HepG2 (cell line): ENCODE measurements at regions not wholly inside any gene's neighbourhood (a gene's known extent, or its start where the extent isn't known, plus 50 kb on each side); places are given as distances from the start of the nearest gene placed in this dataset.

Experiments
- GABPA ChIP-seq, 2 experiments: IDR thresholded peaks; 2 replicates each; pipeline ENCODE4 v1.6.1; 2011 to 2016; ENCODE audit warnings: low read depth in 2 of 2, low read length in 1 of 2, missing biosample characterization in 1 of 2, missing genetic modification characterization in 1 of 2
- KLF16 ChIP-seq, 2 experiments: sonication (generic) in 1 of 2; formaldehyde crosslinking in 1 of 2; IDR thresholded peaks; 2 replicates each; pipeline versions ENCODE4 v1.6.1 to v1.8.0; 2016 to 2023; ENCODE audit warnings: missing genetic modification reagents in 2 of 2, missing compliant biosample characterization in 1 of 2
- RARG ChIP-seq: sonication (generic); formaldehyde crosslinking; IDR thresholded peaks from 2 replicates; pipeline ENCODE4 v1.4.0; 2020; ENCODE audit warnings: low read depth, mild to moderate bottlenecking, missing genetic modification reagents
- ZFP1 ChIP-seq: IDR thresholded peaks from 2 replicates; pipeline ENCODE4 v1.6.1; 2016
- ZFP36 ChIP-seq: fragments of 150-350 bp; IDR thresholded peaks from 2 replicates; pipeline ENCODE4 v1.6.1; 2018; ENCODE audit warnings: borderline replicate concordance, low read length, low read depth; ENCODE audit not compliant: partially characterized antibody
- TF ChIP-seq, protein P1 (sequence below): sonication (generic); formaldehyde crosslinking; IDR thresholded peaks from 2 replicates; pipeline ENCODE4 v1.4.0; 2020; ENCODE audit warnings: missing genetic modification reagents
- TF ChIP-seq, protein P2 (sequence below): IDR thresholded peaks from 2 replicates; pipeline ENCODE4 v1.6.1; 2012; ENCODE audit warnings: inconsistent platforms

DNA sequence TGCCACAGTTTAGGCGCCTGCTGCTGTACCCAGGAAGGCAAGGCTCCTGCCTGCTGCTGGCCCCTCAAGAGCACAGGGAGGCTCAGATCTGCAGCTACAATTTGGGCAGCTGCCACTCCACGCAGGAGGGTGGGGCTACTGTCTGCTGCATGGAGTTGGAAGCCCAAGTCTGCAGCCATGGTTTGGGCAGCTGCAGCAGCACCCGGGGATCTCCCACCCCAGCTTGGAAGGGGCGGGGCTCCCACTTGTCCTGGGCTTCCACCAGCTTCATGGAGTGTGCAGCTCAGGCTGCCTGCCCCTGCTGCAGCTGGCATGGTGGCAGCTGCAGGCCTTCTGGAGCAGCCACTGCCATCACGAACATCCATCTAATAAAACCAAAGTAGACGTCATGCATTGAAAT lies 512.9 kb downstream of the PYDC2 start:
- TF ChIP-seq KLF16 (CRISPR knock-in tag; IDR thresholded peaks at IDR 0.05) (no peak), RARG (CRISPR knock-in tag) (no peak), ZFP36 (no peak), GABPA (IDR thresholded peaks at IDR 0.05; ENCODE audit: low read depth, low read length) (no peak), GABPA (CRISPR knock-in tag; IDR thresholded peaks at IDR 0.05; ENCODE audit: low read depth) (no peak), ZFP1 (CRISPR knock-in tag) (no peak)
- TF ChIP-seq, protein P1, sequence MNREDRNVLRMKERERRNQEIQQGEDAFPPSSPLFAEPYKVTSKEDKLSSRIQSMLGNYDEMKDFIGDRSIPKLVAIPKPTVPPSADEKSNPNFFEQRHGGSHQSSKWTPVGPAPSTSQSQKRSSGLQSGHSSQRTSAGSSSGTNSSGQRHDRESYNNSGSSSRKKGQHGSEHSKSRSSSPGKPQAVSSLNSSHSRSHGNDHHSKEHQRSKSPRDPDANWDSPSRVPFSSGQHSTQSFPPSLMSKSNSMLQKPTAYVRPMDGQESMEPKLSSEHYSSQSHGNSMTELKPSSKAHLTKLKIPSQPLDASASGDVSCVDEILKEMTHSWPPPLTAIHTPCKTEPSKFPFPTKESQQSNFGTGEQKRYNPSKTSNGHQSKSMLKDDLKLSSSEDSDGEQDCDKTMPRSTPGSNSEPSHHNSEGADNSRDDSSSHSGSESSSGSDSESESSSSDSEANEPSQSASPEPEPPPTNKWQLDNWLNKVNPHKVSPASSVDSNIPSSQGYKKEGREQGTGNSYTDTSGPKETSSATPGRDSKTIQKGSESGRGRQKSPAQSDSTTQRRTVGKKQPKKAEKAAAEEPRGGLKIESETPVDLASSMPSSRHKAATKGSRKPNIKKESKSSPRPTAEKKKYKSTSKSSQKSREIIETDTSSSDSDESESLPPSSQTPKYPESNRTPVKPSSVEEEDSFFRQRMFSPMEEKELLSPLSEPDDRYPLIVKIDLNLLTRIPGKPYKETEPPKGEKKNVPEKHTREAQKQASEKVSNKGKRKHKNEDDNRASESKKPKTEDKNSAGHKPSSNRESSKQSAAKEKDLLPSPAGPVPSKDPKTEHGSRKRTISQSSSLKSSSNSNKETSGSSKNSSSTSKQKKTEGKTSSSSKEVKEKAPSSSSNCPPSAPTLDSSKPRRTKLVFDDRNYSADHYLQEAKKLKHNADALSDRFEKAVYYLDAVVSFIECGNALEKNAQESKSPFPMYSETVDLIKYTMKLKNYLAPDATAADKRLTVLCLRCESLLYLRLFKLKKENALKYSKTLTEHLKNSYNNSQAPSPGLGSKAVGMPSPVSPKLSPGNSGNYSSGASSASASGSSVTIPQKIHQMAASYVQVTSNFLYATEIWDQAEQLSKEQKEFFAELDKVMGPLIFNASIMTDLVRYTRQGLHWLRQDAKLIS (CRISPR knock-in tag): no peak
- TF ChIP-seq, protein P2, sequence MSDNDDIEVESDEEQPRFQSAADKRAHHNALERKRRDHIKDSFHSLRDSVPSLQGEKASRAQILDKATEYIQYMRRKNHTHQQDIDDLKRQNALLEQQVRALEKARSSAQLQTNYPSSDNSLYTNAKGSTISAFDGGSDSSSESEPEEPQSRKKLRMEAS: no peak
